ENCODE measurements at regions not wholly inside any gene's neighbourhood (a gene's known extent, or its start where the extent isn't known, plus 50 kb on each side); places are given as distances from the start of the nearest gene placed in this dataset.

- Histone ChIP-seq H3K27ac (ENCODE audit: extremely low read depth, low read depth, low read length) (no peak overlapping the region), H3K9me3 (replicated peaks; ENCODE audit: control insufficient read depth, insufficient read depth, low read depth, low read length) (no peaks in the 10 kb centered on the region), H3K4me3 (no peak overlapping the region), H2AFZ (ENCODE audit: low read depth, low read length) (no peak overlapping the region), H3K4me1 (replicated peaks in 1 of 2; ENCODE audit: control insufficient read depth in 2 of 2, insufficient read depth in 2 of 2, low read length in 2 of 2) (no peaks in the 10 kb centered on the region), H3K79me2 (ENCODE audit: control insufficient read depth, insufficient read depth, low read length) (no peaks in the 10 kb centered on the region), H3K36me3 (ENCODE audit: control insufficient read depth, insufficient read depth, low read length) (no peaks in the 10 kb centered on the region), H3K9ac (ENCODE audit: insufficient read depth in 1 of 2, low read depth in 2 of 2, low read length in 2 of 2) (no peak overlapping the region), H4K20me1 (replicated peaks; ENCODE audit: control insufficient read depth, insufficient read depth, low read length) (no peaks in the 10 kb centered on the region), H3K9me1 (ENCODE audit: control insufficient read depth, insufficient read depth, low read length) (no peaks in the 10 kb centered on the region), H3K27me3 (ENCODE audit: control insufficient read depth in 2 of 2, insufficient read depth in 2 of 2, low read length in 2 of 2) (no peaks in the 10 kb centered on the region), H3K4me2 (ENCODE audit: insufficient read depth, low read length) (no peak overlapping the region)
- POLR2A ChIA-PET: no interaction called here
- TF ChIP-seq EWSR1 (IDR thresholded peaks at IDR 0.05; ENCODE audit: borderline replicate concordance, low read depth, partially characterized antibody) (no peak), PHF21A (IDR thresholded peaks at IDR 0.05; ENCODE audit: borderline replicate concordance, low read depth) (no peak), HNRNPH1 (optimal IDR thresholded peaks at IDR 0.05; ENCODE audit: low read depth, low read length) (no peak), STAT5B (CRISPR knock-in tag; IDR thresholded peaks at IDR 0.05) (no peak), NCOA4 (IDR thresholded peaks at IDR 0.05; ENCODE audit: partially characterized antibody) (no peak), E2F5 (CRISPR knock-in tag; IDR thresholded peaks at IDR 0.05) (no peak), SMARCE1 (IDR thresholded peaks at IDR 0.05) (no peak), THRAP3 (IDR thresholded peaks at IDR 0.05; ENCODE audit: borderline replicate concordance) (no peak), MITF (IDR thresholded peaks at IDR 0.05) (no peak), TAL1 (IDR thresholded peaks at IDR 0.05) (no peak)
- in situ Hi-C loops (cut with MboI): no loop called here
- 2% methylated on average over 9 of the region's 9 CpGs for WGBS (ENCODE audit: insufficient coverage, low coverage, missing lambda C conversion rate)
- no peak for FAIRE-seq
- DNase-seq (ENCODE audit: extremely low read depth in 1 of 4, low spot score in 3 of 4): no peak
- intact Hi-C loops (cut with micrococcal nuclease): no loop called here
- BruUV-seq (replicated peaks): no TSS peak
- ATAC-seq: no peak
- CTCF ChIA-PET (ENCODE audit: low intra/inter-chr PET ratio): no interaction called here
These were observed 509.8 kb downstream of the CCDC171 start for GRCh38 chr9:16062542-16063240.

All from K562 (cell line).